H9 (cell line): ENCODE measurements at regions not wholly inside any gene's neighbourhood (a gene's known extent, or its start where the extent isn't known, plus 50 kb on each side); places are given as distances from the start of the nearest gene placed in this dataset.
A peak's percentile ranks its signal among the peaks of the same experiment; 100 is the strongest.

Experiments used
- DNase-seq: peaks from one replicate; pipeline ENCODE4 v3.0.0-alpha.2; 2017
- H2AFZ ChIP-seq: one replicate; pipeline ENCODE4 v1.6.1; 2013; ENCODE audit warnings: mild to moderate bottlenecking, low read length, control low read depth, moderate library complexity
- H2AK5ac ChIP-seq: 2 replicates; pipeline ENCODE4 v1.6.1; 2013; ENCODE audit warnings: low read length, control low read depth, mixed read lengths; ENCODE audit not compliant: insufficient read length
- H2BK120ac ChIP-seq: one replicate; pipeline ENCODE4 v1.6.1; 2013; ENCODE audit warnings: low read depth, mild to moderate bottlenecking, low read length, control low read depth, inconsistent platforms; ENCODE audit not compliant: poor library complexity, severe bottlenecking
- H2BK12ac ChIP-seq: 2 replicates; pipeline ENCODE4 v1.6.1; 2013; ENCODE audit warnings: low read length, control low read depth, mixed read lengths, low read depth; ENCODE audit not compliant: insufficient read length
- H2BK15ac ChIP-seq: 2 replicates; pipeline ENCODE4 v1.6.1; 2013; ENCODE audit warnings: low read depth, low read length, control low read depth
- H2BK20ac ChIP-seq: one replicate; pipeline ENCODE4 v1.6.1; 2013; ENCODE audit warnings: low read depth, mild to moderate bottlenecking, low read length, control low read depth, inconsistent platforms; ENCODE audit not compliant: poor library complexity, severe bottlenecking
- H2BK5ac ChIP-seq: 2 replicates; pipeline ENCODE4 v1.6.1; 2013; ENCODE audit warnings: low read length, control low read depth, mixed read lengths; ENCODE audit not compliant: insufficient read length
- H3K14ac ChIP-seq: 2 replicates; pipeline ENCODE4 v1.6.1; 2013; ENCODE audit warnings: low read length, control low read depth; ENCODE audit not compliant: insufficient read depth
- H3K18ac ChIP-seq: 2 replicates; pipeline ENCODE4 v1.6.1; 2013; ENCODE audit warnings: low read depth, mild to moderate bottlenecking, mixed read lengths, low read length, control low read depth; ENCODE audit not compliant: insufficient read length
- H3K23ac ChIP-seq: 2 replicates; pipeline ENCODE4 v1.6.1; 2013; ENCODE audit warnings: low read length, control low read depth, mixed read lengths, low read depth; ENCODE audit not compliant: insufficient read length
- H3K23me2 ChIP-seq: 2 replicates; pipeline ENCODE4 v1.6.1; 2013; ENCODE audit warnings: low read depth, mild to moderate bottlenecking, mixed read lengths, low read length, control low read depth; ENCODE audit not compliant: insufficient read length, poor library complexity, severe bottlenecking
- H3K27ac ChIP-seq: 2 replicates; pipeline ENCODE4 v1.5.1; 2013; ENCODE audit warnings: low read length, control low read depth, mixed read lengths, low read depth; ENCODE audit not compliant: insufficient read length
- H3K27me3 ChIP-seq: 2 replicates; pipeline ENCODE4 v1.6.1; 2013; ENCODE audit warnings: low read length, control low read depth, inconsistent platforms; ENCODE audit not compliant: insufficient read depth
- H3K4ac ChIP-seq: 2 replicates; pipeline ENCODE4 v1.6.1; 2013; ENCODE audit warnings: low read depth, mild to moderate bottlenecking, control low read depth, inconsistent platforms, low read length, moderate library complexity
- H3K4me1 ChIP-seq: 2 replicates; pipeline ENCODE4 v1.6.1; 2013; ENCODE audit warnings: low read length, control low read depth, inconsistent platforms; ENCODE audit not compliant: insufficient read depth
- H3K4me2 ChIP-seq: 2 replicates; pipeline ENCODE4 v1.6.1; 2013; ENCODE audit warnings: low read length, control low read depth, mixed read lengths; ENCODE audit not compliant: insufficient read length, insufficient read depth
- H3K56ac ChIP-seq: 2 replicates; pipeline ENCODE4 v1.6.1; 2013; ENCODE audit warnings: low read depth, mild to moderate bottlenecking, mixed read lengths, low read length, control low read depth; ENCODE audit not compliant: insufficient read length
- H3K79me1 ChIP-seq: 2 replicates; pipeline ENCODE4 v1.6.1; 2013; ENCODE audit warnings: low read depth, mild to moderate bottlenecking, moderate library complexity, low read length, control low read depth, inconsistent platforms; ENCODE audit not compliant: insufficient read depth, poor library complexity, severe bottlenecking
- H3K79me2 ChIP-seq: 2 replicates; pipeline ENCODE4 v1.6.1; 2013; ENCODE audit warnings: low read length, control low read depth, inconsistent platforms; ENCODE audit not compliant: insufficient read depth
- H3K9ac ChIP-seq: 2 replicates; pipeline ENCODE4 v1.6.1; 2013; ENCODE audit warnings: low read length, control low read depth, mixed read lengths; ENCODE audit not compliant: insufficient read length; ENCODE audit errors: extremely low read depth
- H3K9me3 ChIP-seq: one replicate; pipeline ENCODE4 v1.6.1; 2013; ENCODE audit warnings: low read depth, low read length, inconsistent platforms; ENCODE audit not compliant: control insufficient read depth
- H3T11ph ChIP-seq: one replicate; pipeline ENCODE4 v1.6.1; 2013; ENCODE audit warnings: mild to moderate bottlenecking, low read length, control low read depth, inconsistent platforms
- H4K20me1 ChIP-seq: one replicate; pipeline ENCODE4 v1.6.1; 2013; ENCODE audit not compliant: control insufficient read depth, insufficient read length, insufficient read depth
- H4K5ac ChIP-seq: 2 replicates; pipeline ENCODE4 v1.6.1; 2013; ENCODE audit warnings: low read depth, mild to moderate bottlenecking, mixed read lengths, low read length, control low read depth; ENCODE audit not compliant: insufficient read length
- H4K8ac ChIP-seq: replicated peaks from 2 replicates; pipeline ENCODE4 v1.6.1; 2013; ENCODE audit warnings: low read length, control low read depth, mixed read lengths, low read depth; ENCODE audit not compliant: insufficient read length
- H4K91ac ChIP-seq: 2 replicates; pipeline ENCODE4 v1.6.1; 2013; ENCODE audit warnings: low read depth, mild to moderate bottlenecking, moderate library complexity, mixed read lengths, low read length, control low read depth; ENCODE audit not compliant: insufficient read length
- H3K27ac Mint-ChIP-seq, 3 experiments: 2 replicates in 2 of 3; 3 replicates in 1 of 3; pipeline ENCODE4 v1.8.0; 2020 to 2021; ENCODE audit warnings: mixed read lengths in 3 of 3, mild to moderate bottlenecking in 1 of 3, moderate library complexity in 1 of 3
- H3K27me3 Mint-ChIP-seq: 2 replicates; pipeline ENCODE4 v1.8.0; 2021; ENCODE audit warnings: low read depth, mild to moderate bottlenecking, moderate library complexity, mixed read lengths
- H3K36me3 Mint-ChIP-seq, 3 experiments: 2 replicates in 2 of 3; 3 replicates in 1 of 3; pipeline ENCODE4 v1.8.0; 2020 to 2021; ENCODE audit warnings: low read depth in 3 of 3, mixed read lengths in 3 of 3; ENCODE audit not compliant: insufficient read depth in 1 of 3
- H3K4me1 Mint-ChIP-seq, 2 experiments: 2 replicates each; pipeline ENCODE4 v1.8.0; 2020; ENCODE audit warnings: mixed read lengths in 2 of 2
- H3K4me3 Mint-ChIP-seq, 2 experiments: 2 replicates in 1 of 2; 3 replicates in 1 of 2; pipeline ENCODE4 v1.8.0; 2020 to 2021; ENCODE audit warnings: mild to moderate bottlenecking in 2 of 2, mixed read lengths in 2 of 2, moderate library complexity in 1 of 2
- H3K9me3 Mint-ChIP-seq, 2 experiments: 2 replicates in 1 of 2; 3 replicates in 1 of 2; pipeline ENCODE4 v1.8.0; 2020; ENCODE audit warnings: mild to moderate bottlenecking in 2 of 2, mixed read lengths in 2 of 2, moderate library complexity in 1 of 2
- WGBS: extraction: QIAGEN DNeasy Blood & Tissue Kit; methylation state at CpG from one replicate; pipeline ENCODE4 v1.1.7; 2013; ENCODE audit warnings: missing lambda C conversion rate, low lambda C conversion rate, mixed read lengths; ENCODE audit not compliant: insufficient read length; ENCODE audit errors: extremely low coverage; 5-methylcytosine and 5-hydroxymethylcytosine counted together
- TF ChIP-seq, protein P1 (sequence below): fragments of 200-600 bp; sonication (generic); conservative IDR thresholded peaks from 3 replicates; pipeline ENCODE4 v1.8.0; 2021; ENCODE audit warnings: antibody characterized with exemption, mild to moderate bottlenecking

DNA sequence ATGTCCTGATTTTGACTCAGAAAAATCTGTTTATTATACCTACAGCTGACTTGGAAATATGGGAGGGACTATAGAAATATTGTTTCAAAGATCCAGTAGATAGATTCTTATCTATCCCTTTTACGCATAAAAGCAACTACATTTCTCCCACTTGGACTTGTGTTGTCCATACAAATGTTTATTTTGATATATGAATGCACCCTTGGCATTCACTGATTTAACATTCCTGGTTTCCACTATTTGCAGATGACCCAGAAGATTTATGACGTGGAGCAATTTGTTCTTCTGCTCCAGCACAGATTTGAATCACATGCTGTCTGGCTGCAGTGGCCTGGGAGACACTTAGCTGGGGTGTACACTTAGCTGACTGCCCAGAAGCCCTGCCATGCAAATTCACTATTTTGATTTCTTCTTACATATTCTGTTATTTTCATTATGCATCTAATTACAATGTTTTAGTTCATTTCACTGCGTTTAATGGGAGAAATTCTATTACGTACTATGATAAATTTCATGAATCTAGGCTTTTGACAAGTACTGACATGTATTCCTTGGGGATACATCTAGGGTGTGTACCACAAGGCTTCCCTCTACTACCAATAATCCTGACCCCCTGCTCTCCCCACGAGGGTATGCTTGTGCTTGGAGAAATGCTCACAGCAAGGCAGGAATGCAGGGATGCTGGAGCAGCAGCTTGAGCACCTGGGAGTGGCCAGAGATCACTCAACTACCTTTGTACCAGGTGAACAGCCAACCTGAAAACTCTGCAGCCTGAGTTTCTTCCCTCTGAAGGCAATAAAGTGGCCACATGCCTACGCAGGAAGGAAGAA lies 223.6 kb upstream of the TBL1XR1 start:
- Histone ChIP-seq H3K56ac (no peak overlapping the region), H2AK5ac (no peak overlapping the region), H3K27me3 (no peaks in the 10 kb centered on the region), H4K91ac (no peak overlapping the region), H3K9me3 (no peaks in the 10 kb centered on the region), H3K4ac (no peak overlapping the region), H4K5ac (peak overlapping the region; percentile 31), H3K27ac (no peak overlapping the region), H3K14ac (no peak overlapping the region), H3K23me2 (no peaks in the 10 kb centered on the region), H3K4me1 (no peaks in the 10 kb centered on the region), H2BK5ac (no peak overlapping the region), H2AFZ (no peak overlapping the region), H2BK15ac (no peak overlapping the region), H3K4me2 (no peak overlapping the region), H2BK120ac (no peak overlapping the region), H4K20me1 (no peaks in the 10 kb centered on the region), H3K23ac (no peak overlapping the region), H3K9ac (no peak overlapping the region), H2BK20ac (no peak overlapping the region), H3K79me2 (no peaks in the 10 kb centered on the region), H3T11ph (no peak overlapping the region), H3K18ac (no peak overlapping the region), H4K8ac (no peak overlapping the region), H2BK12ac (no peak overlapping the region), H3K79me1 (no peaks in the 10 kb centered on the region)
- no peaks in the 10 kb centered on the region for H3K9me3 Mint-ChIP-seq
- DNase-seq, result no peak
- no peaks in the 10 kb centered on the region; the same call in 1 of the 2 replicates for H3K27me3 Mint-ChIP-seq
- no peak overlapping the region for H3K4me3 Mint-ChIP-seq
- H3K27ac Mint-ChIP-seq, result no peak overlapping the region
- H3K4me1 Mint-ChIP-seq, result peaks cover 5 to 14% of the 10 kb centered on the region in 2 experiments
- TF ChIP-seq, protein P1, sequence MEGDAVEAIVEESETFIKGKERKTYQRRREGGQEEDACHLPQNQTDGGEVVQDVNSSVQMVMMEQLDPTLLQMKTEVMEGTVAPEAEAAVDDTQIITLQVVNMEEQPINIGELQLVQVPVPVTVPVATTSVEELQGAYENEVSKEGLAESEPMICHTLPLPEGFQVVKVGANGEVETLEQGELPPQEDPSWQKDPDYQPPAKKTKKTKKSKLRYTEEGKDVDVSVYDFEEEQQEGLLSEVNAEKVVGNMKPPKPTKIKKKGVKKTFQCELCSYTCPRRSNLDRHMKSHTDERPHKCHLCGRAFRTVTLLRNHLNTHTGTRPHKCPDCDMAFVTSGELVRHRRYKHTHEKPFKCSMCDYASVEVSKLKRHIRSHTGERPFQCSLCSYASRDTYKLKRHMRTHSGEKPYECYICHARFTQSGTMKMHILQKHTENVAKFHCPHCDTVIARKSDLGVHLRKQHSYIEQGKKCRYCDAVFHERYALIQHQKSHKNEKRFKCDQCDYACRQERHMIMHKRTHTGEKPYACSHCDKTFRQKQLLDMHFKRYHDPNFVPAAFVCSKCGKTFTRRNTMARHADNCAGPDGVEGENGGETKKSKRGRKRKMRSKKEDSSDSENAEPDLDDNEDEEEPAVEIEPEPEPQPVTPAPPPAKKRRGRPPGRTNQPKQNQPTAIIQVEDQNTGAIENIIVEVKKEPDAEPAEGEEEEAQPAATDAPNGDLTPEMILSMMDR, result no peak
- no peaks in the 10 kb centered on the region; a peak in 1 of 7 replicates for H3K36me3 Mint-ChIP-seq
- WGBS, result no CpG with 5 or more reads among the region's 6 CpGs
